HEK293 (cell line): ENCODE measurements at regions not wholly inside any gene's neighbourhood (a gene's known extent, or its start where the extent isn't known, plus 50 kb on each side); places are given as distances from the start of the nearest gene placed in this dataset.

ENCODE experiments used
- CTCF ChIA-PET: fragments of 350-600 bp; formaldehyde crosslinking; extraction: SDS; loops from one replicate; lab custom pipeline; 2021; ENCODE audit warnings: antibody characterized with exemption; lab: Yijun Ruan, JAX
- POLR2A ChIA-PET: fragments of 300-600 bp; formaldehyde crosslinking; extraction: SDS; loops from one replicate; lab custom pipeline; 2020; ENCODE audit warnings: antibody characterized with exemption, inconsistent platforms; lab: Yijun Ruan, JAX
- H3K27ac ChIP-seq: fragments of 200-500 bp; sonication (Bioruptor generic); 2 replicates; pipeline ENCODE4 v1.5.1; 2014; ENCODE audit warnings: low read depth, low read length, control low read depth, inconsistent platforms; ENCODE audit errors: extremely low read depth
- H3K36me3 ChIP-seq, 2 experiments: fragments of 200-500 bp in 1 of 2; sonication (Bioruptor generic) in 1 of 2; 1 replicate in 1 of 2; 2 replicates in 1 of 2; pipeline ENCODE4 v1.5.1; 2014 to 2017; ENCODE audit warnings: inconsistent platforms in 2 of 2, low read length in 2 of 2; ENCODE audit not compliant: control insufficient read depth in 2 of 2, insufficient read depth in 1 of 2
- H3K4me1 ChIP-seq: fragments of 200-500 bp; sonication (Bioruptor generic); 2 replicates; pipeline ENCODE4 v1.5.1; 2014; ENCODE audit warnings: mild to moderate bottlenecking, low read length, inconsistent platforms; ENCODE audit not compliant: control insufficient read depth, insufficient read depth
- H3K4me3 ChIP-seq: 2 replicates; pipeline ENCODE4 v1.5.1; 2011; ENCODE audit warnings: low read depth, mild to moderate bottlenecking, control low read depth, low read length, moderate library complexity
- H3K9me3 ChIP-seq: fragments of 200-500 bp; sonication (Bioruptor generic); 2 replicates; pipeline ENCODE4 v1.5.1; 2014; ENCODE audit warnings: low read depth, low read length, inconsistent platforms; ENCODE audit not compliant: control insufficient read depth, insufficient read depth
- AEBP2 ChIP-seq: fragments of 450-650 bp; formaldehyde crosslinking; IDR thresholded peaks from 2 replicates; pipeline ENCODE4 v1.5.1; 2016; ENCODE audit warnings: missing biosample characterization, missing genetic modification characterization, borderline replicate concordance
- EGR2 ChIP-seq: fragments of 450-650 bp; formaldehyde crosslinking; IDR thresholded peaks from 2 replicates; pipeline ENCODE4 v1.5.1; 2016; ENCODE audit warnings: low read depth, missing biosample characterization, missing genetic modification characterization
- HOXA7 ChIP-seq: sonication (generic); formaldehyde crosslinking; IDR thresholded peaks from 2 replicates; pipeline ENCODE4 v1.8.1; 2022; ENCODE audit warnings: missing genetic modification reagents, borderline replicate concordance
- PRDM1 ChIP-seq: fragments of 450-650 bp; formaldehyde crosslinking; IDR thresholded peaks from 2 replicates; pipeline ENCODE4; 2016; ENCODE audit warnings: missing biosample characterization, missing genetic modification characterization
- SALL2 ChIP-seq: fragments of 450-650 bp; formaldehyde crosslinking; IDR thresholded peaks from 2 replicates; pipeline ENCODE4 v1.5.0; 2017; ENCODE audit warnings: missing biosample characterization, mild to moderate bottlenecking, missing genetic modification characterization, borderline replicate concordance
- SP7 ChIP-seq: fragments of 450-650 bp; formaldehyde crosslinking; IDR thresholded peaks from 2 replicates; pipeline ENCODE4 v1.5.1; 2016; ENCODE audit warnings: missing biosample characterization, missing genetic modification characterization
- TCF7L2 ChIP-seq: IDR thresholded peaks from 2 replicates; pipeline ENCODE4 v1.6.1; 2011; ENCODE audit warnings: low read depth, mild to moderate bottlenecking, inconsistent platforms, low read length, moderate library complexity, borderline replicate concordance
- ZBTB48 ChIP-seq: fragments of 450-650 bp; formaldehyde crosslinking; IDR thresholded peaks from 2 replicates; pipeline ENCODE4 v1.5.1; 2016; ENCODE audit warnings: missing biosample characterization, missing genetic modification characterization
- ZNF140 ChIP-seq: fragments of 450-650 bp; formaldehyde crosslinking; IDR thresholded peaks from 2 replicates; pipeline ENCODE4 v1.5.1; 2016; ENCODE audit warnings: missing biosample characterization, missing genetic modification characterization
- ZNF211 ChIP-seq: fragments of 450-650 bp; formaldehyde crosslinking; IDR thresholded peaks from 2 replicates; pipeline ENCODE4 v1.5.1; 2016; ENCODE audit warnings: low read depth, missing biosample characterization, missing genetic modification characterization
- ZNF292 ChIP-seq: fragments of 450-650 bp; formaldehyde crosslinking; IDR thresholded peaks from 2 replicates; pipeline ENCODE4 v1.5.1; 2016; ENCODE audit warnings: low read depth, missing biosample characterization, missing genetic modification characterization, borderline replicate concordance
- ZNF335 ChIP-seq: fragments of 450-650 bp; formaldehyde crosslinking; conservative IDR thresholded peaks from 2 replicates; pipeline ENCODE4 v1.5.1; 2016; ENCODE audit warnings: missing biosample characterization, missing genetic modification characterization
- ZNF501 ChIP-seq: fragments of 450-650 bp; formaldehyde crosslinking; IDR thresholded peaks from 2 replicates; pipeline ENCODE4 v1.5.1; 2016; ENCODE audit warnings: missing biosample characterization, missing genetic modification characterization
- ZNF548 ChIP-seq: fragments of 450-650 bp; formaldehyde crosslinking; IDR thresholded peaks from 2 replicates; pipeline ENCODE4 v1.5.1; 2016; ENCODE audit warnings: missing biosample characterization, missing genetic modification characterization
- ZNF549 ChIP-seq: fragments of 450-650 bp; IDR thresholded peaks from 2 replicates; pipeline ENCODE4 v1.5.1; 2018; ENCODE audit warnings: missing biosample characterization, missing genetic modification characterization, mild to moderate bottlenecking, inconsistent platforms, moderate library complexity
- ZNF560 ChIP-seq: fragments of 450-650 bp; formaldehyde crosslinking; IDR thresholded peaks from 2 replicates; pipeline ENCODE4 v1.5.1; 2017; ENCODE audit warnings: missing biosample characterization, missing genetic modification characterization, borderline replicate concordance
- ZNF658 ChIP-seq: fragments of 450-650 bp; formaldehyde crosslinking; IDR thresholded peaks from 2 replicates; pipeline ENCODE4; 2016; ENCODE audit warnings: missing biosample characterization, missing genetic modification characterization
- ZNF701 ChIP-seq: fragments of 450-650 bp; formaldehyde crosslinking; IDR thresholded peaks from 2 replicates; pipeline ENCODE4 v1.5.1; 2016; ENCODE audit warnings: missing biosample characterization, missing genetic modification characterization
- ZNF792 ChIP-seq: fragments of 450-650 bp; formaldehyde crosslinking; IDR thresholded peaks from 2 replicates; pipeline ENCODE4 v1.5.1; 2016; ENCODE audit warnings: missing biosample characterization, missing genetic modification characterization
- ZNF843 ChIP-seq: fragments of 450-650 bp; formaldehyde crosslinking; IDR thresholded peaks from 2 replicates; pipeline ENCODE4 v1.5.1; 2016; ENCODE audit warnings: missing biosample characterization, missing genetic modification characterization
- TF ChIP-seq, protein P1 (sequence below): fragments of 450-650 bp; formaldehyde crosslinking; IDR thresholded peaks from 2 replicates; pipeline ENCODE4 v1.5.1; 2016; ENCODE audit warnings: missing biosample characterization, missing genetic modification characterization
- TF ChIP-seq, protein P2 (sequence below): fragments of 450-650 bp; formaldehyde crosslinking; IDR thresholded peaks from 2 replicates; pipeline ENCODE4 v1.5.1; 2016; ENCODE audit warnings: missing biosample characterization, missing genetic modification characterization
- TF ChIP-seq, protein P3 (sequence below): fragments of 450-650 bp; formaldehyde crosslinking; IDR thresholded peaks from 2 replicates; pipeline ENCODE4 v1.5.1; 2016; ENCODE audit warnings: missing biosample characterization, missing genetic modification characterization

- Histone ChIP-seq H3K9me3 (no peaks in the 10 kb centered on the region), H3K4me1 (no peaks in the 10 kb centered on the region), H3K27ac (no peak overlapping the region), H3K4me3 (no peak overlapping the region), H3K36me3 (no peaks in the 10 kb centered on the region)
- POLR2A ChIA-PET: no interaction called here
- TF ChIP-seq ZNF548 (tag by site-specific recombination) (no peak), ZNF335 (tag by site-specific recombination) (no peak), ZNF792 (tag by site-specific recombination) (no peak), EGR2 (tag by site-specific recombination) (no peak)
- TF ChIP-seq, protein P1, sequence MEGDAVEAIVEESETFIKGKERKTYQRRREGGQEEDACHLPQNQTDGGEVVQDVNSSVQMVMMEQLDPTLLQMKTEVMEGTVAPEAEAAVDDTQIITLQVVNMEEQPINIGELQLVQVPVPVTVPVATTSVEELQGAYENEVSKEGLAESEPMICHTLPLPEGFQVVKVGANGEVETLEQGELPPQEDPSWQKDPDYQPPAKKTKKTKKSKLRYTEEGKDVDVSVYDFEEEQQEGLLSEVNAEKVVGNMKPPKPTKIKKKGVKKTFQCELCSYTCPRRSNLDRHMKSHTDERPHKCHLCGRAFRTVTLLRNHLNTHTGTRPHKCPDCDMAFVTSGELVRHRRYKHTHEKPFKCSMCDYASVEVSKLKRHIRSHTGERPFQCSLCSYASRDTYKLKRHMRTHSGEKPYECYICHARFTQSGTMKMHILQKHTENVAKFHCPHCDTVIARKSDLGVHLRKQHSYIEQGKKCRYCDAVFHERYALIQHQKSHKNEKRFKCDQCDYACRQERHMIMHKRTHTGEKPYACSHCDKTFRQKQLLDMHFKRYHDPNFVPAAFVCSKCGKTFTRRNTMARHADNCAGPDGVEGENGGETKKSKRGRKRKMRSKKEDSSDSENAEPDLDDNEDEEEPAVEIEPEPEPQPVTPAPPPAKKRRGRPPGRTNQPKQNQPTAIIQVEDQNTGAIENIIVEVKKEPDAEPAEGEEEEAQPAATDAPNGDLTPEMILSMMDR (tag by site-specific recombination): no peak
- TF ChIP-seq, protein P2, sequence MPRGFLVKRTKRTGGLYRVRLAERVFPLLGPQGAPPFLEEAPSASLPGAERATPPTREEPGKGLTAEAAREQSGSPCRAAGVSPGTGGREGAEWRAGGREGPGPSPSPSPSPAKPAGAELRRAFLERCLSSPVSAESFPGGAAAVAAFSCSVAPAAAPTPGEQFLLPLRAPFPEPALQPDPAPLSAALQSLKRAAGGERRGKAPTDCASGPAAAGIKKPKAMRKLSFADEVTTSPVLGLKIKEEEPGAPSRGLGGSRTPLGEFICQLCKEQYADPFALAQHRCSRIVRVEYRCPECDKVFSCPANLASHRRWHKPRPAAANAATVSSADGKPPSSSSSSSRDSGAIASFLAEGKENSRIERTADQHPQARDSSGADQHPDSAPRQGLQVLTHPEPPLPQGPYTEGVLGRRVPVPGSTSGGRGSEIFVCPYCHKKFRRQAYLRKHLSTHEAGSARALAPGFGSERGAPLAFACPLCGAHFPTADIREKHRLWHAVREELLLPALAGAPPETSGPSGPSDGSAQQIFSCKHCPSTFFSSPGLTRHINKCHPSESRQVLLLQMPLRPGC (tag by site-specific recombination): no peak
- CTCF ChIA-PET: no interaction called here
Observed at GRCh38 chr5:39799242-39799641, 374.5 kb upstream of the DAB2 start.

DNA sequence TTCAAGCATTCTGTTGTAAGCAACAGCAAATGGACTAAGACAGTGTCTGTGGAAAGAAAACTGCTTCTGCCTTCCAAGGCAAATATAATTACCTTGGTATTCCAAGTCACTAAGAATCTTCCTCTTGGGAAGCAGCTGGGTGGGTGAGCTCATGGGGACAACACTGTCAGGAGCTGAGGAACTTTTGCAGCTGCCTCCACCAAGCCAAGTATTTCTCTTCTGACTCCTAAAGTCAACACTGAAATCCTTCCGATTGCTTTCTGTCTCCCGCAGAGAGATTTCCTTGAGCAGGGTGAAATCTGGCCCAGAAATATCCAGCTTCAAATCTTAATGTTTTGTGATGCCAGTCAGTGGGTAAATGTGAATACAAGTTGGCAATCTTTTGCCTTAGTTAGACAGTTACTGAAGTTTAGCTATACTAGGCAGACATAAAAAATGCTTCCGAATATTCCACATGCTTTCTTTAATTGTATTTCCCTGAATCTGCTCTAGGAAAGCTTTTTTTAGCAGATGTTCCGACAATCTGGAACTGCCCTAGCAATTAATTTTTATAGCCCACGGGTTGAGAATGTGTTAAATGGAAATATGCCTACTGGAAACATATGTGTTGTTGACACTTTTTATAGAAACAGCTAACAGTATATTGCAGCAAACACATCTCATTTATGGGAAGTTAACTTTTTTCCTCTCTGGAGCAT is 369.9 kb upstream of the DAB2 start:
- Histone ChIP-seq H3K9me3 (no peaks in the 10 kb centered on the region), H3K27ac (no peak overlapping the region)
- TF ChIP-seq ZNF658 (no peak), SALL2 (no peak), SP7 (tag by site-specific recombination) (no peak), AEBP2 (tag by site-specific recombination) (no peak)
- TF ChIP-seq, all 188 proteins: peak for 0
- Histone ChIP-seq H3K4me1 (no peaks in the 10 kb centered on the region), H3K4me3 (no peak overlapping the region), H3K36me3 (no peaks in the 10 kb centered on the region)
- ChIA-PET CTCF (interaction anchor here (0.7 kb wide), 1 partner anchor 216 kb away, joined by 3 read pairs; no protein-coding TSS in a partner anchor), POLR2A (no interaction called here)

- Histone ChIP-seq H3K4me3 (no peak overlapping the region), H3K4me1 (no peaks in the 10 kb centered on the region), H3K36me3 (no peaks in the 10 kb centered on the region), H3K27ac (no peak overlapping the region), H3K9me3 (no peaks in the 10 kb centered on the region; the same call in 1 of the 2 replicates)
- CTCF ChIA-PET: no interaction called here
- TF ChIP-seq ZNF549 (tag by site-specific recombination) (no peak), ZNF211 (tag by site-specific recombination) (no peak), ZNF501 (tag by site-specific recombination) (no peak), ZNF560 (tag by site-specific recombination) (no peak), ZNF140 (tag by site-specific recombination) (no peak), HOXA7 (CRISPR knock-in tag) (no peak), ZBTB48 (tag by site-specific recombination) (no peak), ZNF701 (tag by site-specific recombination) (no peak), ZNF292 (no peak), TCF7L2 (no peak), PRDM1 (tag by site-specific recombination) (no peak), ZNF843 (tag by site-specific recombination) (no peak)
- TF ChIP-seq, protein P3, sequence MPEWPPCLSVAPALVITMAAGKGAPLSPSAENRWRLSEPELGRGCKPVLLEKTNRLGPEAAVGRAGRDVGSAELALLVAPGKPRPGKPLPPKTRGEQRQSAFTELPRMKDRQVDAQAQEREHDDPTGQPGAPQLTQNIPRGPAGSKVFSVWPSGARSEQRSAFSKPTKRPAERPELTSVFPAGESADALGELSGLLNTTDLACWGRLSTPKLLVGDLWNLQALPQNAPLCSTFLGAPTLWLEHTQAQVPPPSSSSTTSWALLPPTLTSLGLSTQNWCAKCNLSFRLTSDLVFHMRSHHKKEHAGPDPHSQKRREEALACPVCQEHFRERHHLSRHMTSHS (tag by site-specific recombination): no peak
- POLR2A ChIA-PET: no interaction called here
Observed at GRCh38 chr5:39785410-39785809, 360.6 kb upstream of the DAB2 start.
